SK-N-SH (cell line): ENCODE measurements at regions not wholly inside any gene's neighbourhood (a gene's known extent, or its start where the extent isn't known, plus 50 kb on each side); places are given as distances from the start of the nearest gene placed in this dataset.

ENCODE experiments used
- CTCF ChIA-PET: fragments of 300-600, 350-600 bp; formaldehyde crosslinking; extraction: SDS; loops from one replicate; lab custom pipeline; 2021; lab: Yijun Ruan, JAX
- POLR2A ChIA-PET: fragments of 350-600 bp; sonication (Branson Sonifier 250); formaldehyde crosslinking; extraction: SDS; loops from one replicate; lab custom pipeline; 2020; ENCODE audit warnings: antibody characterized with exemption, inconsistent platforms; lab: Yijun Ruan, JAX
- DNase-seq: peaks from one replicate; pipeline ENCODE4 v3.0.0; 2012
- H2AFZ ChIP-seq: fragments of 200-600 bp; sonication (generic); 2 replicates; pipeline ENCODE4 v1.8.1; 2016; ENCODE audit warnings: antibody characterized with exemption, mild to moderate bottlenecking, low read depth
- H3F3A ChIP-seq: fragments of 200-600 bp; sonication (generic); replicated peaks from 2 replicates; pipeline ENCODE3; 2016; ENCODE audit warnings: antibody characterized with exemption, mild to moderate bottlenecking; ENCODE audit not compliant: insufficient read depth
- H3K27ac ChIP-seq, 2 experiments: fragments of 200-500 bp in 1 of 2; fragments of 200-600 bp in 1 of 2; sonication (Bioruptor generic) in 1 of 2; sonication (generic), shearing (Covaris generic) in 1 of 2; 2 replicates each; pipeline versions ENCODE4 v1.5.1 to v1.6.1; 2014 to 2016; ENCODE audit warnings: low read depth in 2 of 2, inconsistent platforms in 1 of 2, low read length in 1 of 2, mild to moderate bottlenecking in 1 of 2, mixed read lengths in 1 of 2
- H3K27me3 ChIP-seq: fragments of 200-600 bp; sonication (generic), shearing (Covaris generic); 2 replicates; pipeline ENCODE4 v1.6.1; 2016; ENCODE audit warnings: mixed run types; ENCODE audit not compliant: insufficient read depth
- H3K36me3 ChIP-seq, 2 experiments: fragments of 200-500 bp in 1 of 2; fragments of 200-600 bp in 1 of 2; sonication (Bioruptor generic) in 1 of 2; sonication (generic) in 1 of 2; replicated peaks in 1 of 2; 2 replicates each; pipeline versions ENCODE3 to v1.5.1; 2014 to 2016; ENCODE audit warnings: low read length in 1 of 2, mild to moderate bottlenecking in 1 of 2; ENCODE audit not compliant: insufficient read depth in 2 of 2, control insufficient read depth in 1 of 2
- H3K4me1 ChIP-seq, 2 experiments: fragments of 200-500 bp in 1 of 2; fragments of 200-600 bp in 1 of 2; sonication (Bioruptor generic) in 1 of 2; sonication (generic), shearing (Covaris generic) in 1 of 2; 2 replicates each; pipeline versions ENCODE4 v1.5.1 to v1.6.1; 2014 to 2016; ENCODE audit warnings: low read depth in 1 of 2, low read length in 1 of 2, mixed run types in 1 of 2; ENCODE audit not compliant: insufficient read depth in 2 of 2, control insufficient read depth in 1 of 2
- H3K4me2 ChIP-seq: fragments of 200-600 bp; sonication (generic), shearing (Covaris generic); 2 replicates; pipeline ENCODE4 v1.6.1; 2017; ENCODE audit warnings: mixed run types
- H3K4me3 ChIP-seq, 2 experiments: fragments of 200-500 bp in 1 of 2; fragments of 200-600 bp in 1 of 2; sonication (Bioruptor generic) in 1 of 2; sonication (generic), shearing (Covaris generic) in 1 of 2; 2 replicates each; pipeline versions ENCODE4 v1.5.1 to v1.8.1; 2014 to 2016; ENCODE audit warnings: low read depth in 2 of 2, inconsistent platforms in 1 of 2, low read length in 1 of 2, mild to moderate bottlenecking in 1 of 2, mixed read lengths in 1 of 2, moderate library complexity in 1 of 2
- H3K79me2 ChIP-seq: fragments of 200-600 bp; sonication (generic); 2 replicates; pipeline ENCODE4 v1.8.1; 2017; ENCODE audit warnings: mild to moderate bottlenecking; ENCODE audit not compliant: insufficient read depth
- H3K9ac ChIP-seq: fragments of 200-600 bp; sonication (generic); 2 replicates; pipeline ENCODE4 v1.6.1; 2017; ENCODE audit warnings: mixed run types
- H3K9me2 ChIP-seq: fragments of 200-600 bp; sonication (generic); 2 replicates; pipeline ENCODE4 v1.6.1; 2017; ENCODE audit warnings: mixed run types
- H3K9me3 ChIP-seq: fragments of 200-600 bp; sonication (generic); 2 replicates; pipeline ENCODE4 v1.6.1; 2017; ENCODE audit warnings: mixed run types, mild to moderate bottlenecking, moderate library complexity
- H4K20me1 ChIP-seq: fragments of 200-600 bp; sonication (generic); 2 replicates; pipeline ENCODE4 v1.6.1; 2017; ENCODE audit warnings: mild to moderate bottlenecking, mixed run types; ENCODE audit not compliant: insufficient read depth
- FOSL2 ChIP-seq: IDR thresholded peaks from 2 replicates; pipeline ENCODE4 v1.4.0; 2012; ENCODE audit warnings: low read depth, mild to moderate bottlenecking, moderate library complexity, borderline replicate concordance
- FOXJ3 ChIP-seq: sonication (generic); formaldehyde crosslinking; IDR thresholded peaks from 2 replicates; pipeline ENCODE4 v1.5.1; 2020; ENCODE audit warnings: mild to moderate bottlenecking, missing genetic modification reagents
- FOXM1 ChIP-seq: IDR thresholded peaks from 2 replicates; pipeline ENCODE4 v1.4.0; 2012; ENCODE audit warnings: low read depth, mild to moderate bottlenecking
- GABPA ChIP-seq: IDR thresholded peaks from 2 replicates; pipeline ENCODE4 v1.4.0; 2012; ENCODE audit warnings: low read depth, mild to moderate bottlenecking
- GATA2 ChIP-seq: sonication (generic); formaldehyde crosslinking; IDR thresholded peaks from 2 replicates; pipeline ENCODE4 v1.5.0; 2020; ENCODE audit warnings: mild to moderate bottlenecking, missing genetic modification reagents
- JUND ChIP-seq: IDR thresholded peaks from 2 replicates; pipeline ENCODE4 v1.4.0; 2012
- NFIC ChIP-seq: IDR thresholded peaks from 2 replicates; pipeline ENCODE4 v1.4.0; 2012; ENCODE audit warnings: borderline replicate concordance
- NRF1 ChIP-seq: IDR thresholded peaks from 2 replicates; pipeline ENCODE4 v1.6.1; 2012; ENCODE audit warnings: low read depth, mild to moderate bottlenecking, low read length
- POLR2AphosphoS5 ChIP-seq: IDR thresholded peaks from 2 replicates; pipeline ENCODE4 v1.6.1; 2012; ENCODE audit warnings: low read depth, low read length
- RAD21 ChIP-seq: IDR thresholded peaks from 2 replicates; pipeline ENCODE4 v1.6.1; 2012; ENCODE audit warnings: mild to moderate bottlenecking, low read length
- SMC3 ChIP-seq: IDR thresholded peaks from 2 replicates; pipeline ENCODE4 v1.6.1; 2012; ENCODE audit warnings: low read depth, low read length, improper control_type of control experiment
- TAF1 ChIP-seq: IDR thresholded peaks from 2 replicates; pipeline ENCODE4 v1.6.1; 2012; ENCODE audit warnings: low read depth, mild to moderate bottlenecking, low read length, moderate library complexity, borderline replicate concordance
- TCF12 ChIP-seq: IDR thresholded peaks from 2 replicates; pipeline ENCODE4 v1.4.0; 2012
- TEAD4 ChIP-seq: IDR thresholded peaks from 2 replicates; pipeline ENCODE4 v1.4.0; 2012; ENCODE audit warnings: mild to moderate bottlenecking, borderline replicate concordance; ENCODE audit not compliant: insufficient read depth
- YY1 ChIP-seq: IDR thresholded peaks from 2 replicates; pipeline ENCODE4 v1.4.0; 2012; ENCODE audit warnings: low read depth, mild to moderate bottlenecking
- whole genome bisulfite sequencing: methylation state at CpG from one replicate; pipeline ENCODE4 v1.1.6; 2017; ENCODE audit warnings: low lambda C conversion rate; 5-methylcytosine and 5-hydroxymethylcytosine counted together
- TF ChIP-seq, protein P1 (sequence below): IDR thresholded peaks from 2 replicates; pipeline ENCODE4 v1.4.0; 2012; ENCODE audit warnings: low read depth, borderline replicate concordance
- TF ChIP-seq, protein P2 (sequence below): IDR thresholded peaks from 2 replicates; pipeline ENCODE4 v1.4.0; 2012; ENCODE audit warnings: low read depth, borderline replicate concordance
- TF ChIP-seq, protein P3 (sequence below): IDR thresholded peaks from 2 replicates; pipeline ENCODE4 v1.4.0; 2012; ENCODE audit warnings: low read depth
- TF ChIP-seq, protein P4 (sequence below): IDR thresholded peaks from 2 replicates; pipeline ENCODE4; 2012

DNA sequence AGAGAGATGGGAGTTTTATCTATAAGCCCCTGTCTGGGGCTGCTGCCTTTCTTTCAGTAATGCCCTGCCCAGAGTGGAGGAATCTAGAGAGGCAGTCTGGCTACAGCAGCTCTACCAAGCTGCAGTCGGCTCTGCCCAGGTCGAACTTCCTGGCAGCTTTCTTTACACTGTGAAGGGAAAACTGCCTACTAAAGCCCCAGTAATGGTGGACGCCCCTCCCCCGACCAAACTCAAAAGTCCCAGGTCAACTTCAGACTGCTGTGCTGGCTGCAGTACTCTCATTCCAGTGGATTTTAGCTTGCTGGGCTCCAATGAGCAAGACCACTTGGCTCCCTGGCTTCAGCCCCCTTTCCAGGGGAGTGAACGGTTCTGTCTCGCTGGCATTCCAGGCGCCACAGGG, 65.9 kb upstream of the RARB start:
- H3F3A ChIP-seq: no peaks in the 10 kb centered on the region
- WGBS: 64% methylated on average over 5 of the region's 7 CpGs
- no peak overlapping the region for H3K4me2 ChIP-seq
- CTCF ChIA-PET: interaction anchor here (1.0 kb wide), 1 partner anchor 14 kb away, joined by 3 read pairs; no protein-coding TSS in a partner anchor
- no peak overlapping the region for H3K9ac ChIP-seq
- POLR2A ChIA-PET: no interaction called here
- H3K79me2 ChIP-seq: no peaks in the 10 kb centered on the region
- no peaks in the 10 kb centered on the region for H3K36me3 ChIP-seq
- no peaks in the 10 kb centered on the region for H3K9me2 ChIP-seq
- no peaks in the 10 kb centered on the region for H3K27me3 ChIP-seq
- no peak overlapping the region for H2AFZ ChIP-seq
- no peaks in the 10 kb centered on the region for H3K9me3 ChIP-seq
- no peak for TF ChIP-seq RAD21
- no peak for TF ChIP-seq YY1
- TF ChIP-seq, protein P1, sequence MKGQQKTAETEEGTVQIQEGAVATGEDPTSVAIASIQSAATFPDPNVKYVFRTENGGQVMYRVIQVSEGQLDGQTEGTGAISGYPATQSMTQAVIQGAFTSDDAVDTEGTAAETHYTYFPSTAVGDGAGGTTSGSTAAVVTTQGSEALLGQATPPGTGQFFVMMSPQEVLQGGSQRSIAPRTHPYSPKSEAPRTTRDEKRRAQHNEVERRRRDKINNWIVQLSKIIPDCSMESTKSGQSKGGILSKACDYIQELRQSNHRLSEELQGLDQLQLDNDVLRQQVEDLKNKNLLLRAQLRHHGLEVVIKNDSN: no peak
- no peak for TF ChIP-seq JUND
- TF ChIP-seq TEAD4: no peak
- no peak for TF ChIP-seq POLR2AphosphoS5
- TF ChIP-seq, protein P2, sequence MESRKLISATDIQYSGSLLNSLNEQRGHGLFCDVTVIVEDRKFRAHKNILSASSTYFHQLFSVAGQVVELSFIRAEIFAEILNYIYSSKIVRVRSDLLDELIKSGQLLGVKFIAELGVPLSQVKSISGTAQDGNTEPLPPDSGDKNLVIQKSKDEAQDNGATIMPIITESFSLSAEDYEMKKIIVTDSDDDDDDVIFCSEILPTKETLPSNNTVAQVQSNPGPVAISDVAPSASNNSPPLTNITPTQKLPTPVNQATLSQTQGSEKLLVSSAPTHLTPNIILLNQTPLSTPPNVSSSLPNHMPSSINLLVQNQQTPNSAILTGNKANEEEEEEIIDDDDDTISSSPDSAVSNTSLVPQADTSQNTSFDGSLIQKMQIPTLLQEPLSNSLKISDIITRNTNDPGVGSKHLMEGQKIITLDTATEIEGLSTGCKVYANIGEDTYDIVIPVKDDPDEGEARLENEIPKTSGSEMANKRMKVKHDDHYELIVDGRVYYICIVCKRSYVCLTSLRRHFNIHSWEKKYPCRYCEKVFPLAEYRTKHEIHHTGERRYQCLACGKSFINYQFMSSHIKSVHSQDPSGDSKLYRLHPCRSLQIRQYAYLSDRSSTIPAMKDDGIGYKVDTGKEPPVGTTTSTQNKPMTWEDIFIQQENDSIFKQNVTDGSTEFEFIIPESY: no peak
- TF ChIP-seq, protein P3, sequence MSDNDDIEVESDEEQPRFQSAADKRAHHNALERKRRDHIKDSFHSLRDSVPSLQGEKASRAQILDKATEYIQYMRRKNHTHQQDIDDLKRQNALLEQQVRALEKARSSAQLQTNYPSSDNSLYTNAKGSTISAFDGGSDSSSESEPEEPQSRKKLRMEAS: no peak
- TF ChIP-seq GATA2 (CRISPR knock-in tag): no peak
- no peak for TF ChIP-seq NFIC
- TF ChIP-seq GABPA: no peak
- TF ChIP-seq, protein P4, sequence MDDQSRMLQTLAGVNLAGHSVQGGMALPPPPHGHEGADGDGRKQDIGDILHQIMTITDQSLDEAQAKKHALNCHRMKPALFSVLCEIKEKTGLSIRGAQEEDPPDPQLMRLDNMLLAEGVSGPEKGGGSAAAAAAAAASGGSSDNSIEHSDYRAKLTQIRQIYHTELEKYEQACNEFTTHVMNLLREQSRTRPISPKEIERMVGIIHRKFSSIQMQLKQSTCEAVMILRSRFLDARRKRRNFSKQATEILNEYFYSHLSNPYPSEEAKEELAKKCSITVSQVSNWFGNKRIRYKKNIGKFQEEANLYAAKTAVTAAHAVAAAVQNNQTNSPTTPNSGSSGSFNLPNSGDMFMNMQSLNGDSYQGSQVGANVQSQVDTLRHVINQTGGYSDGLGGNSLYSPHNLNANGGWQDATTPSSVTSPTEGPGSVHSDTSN: no peak
- TF ChIP-seq SMC3: no peak
- TF ChIP-seq FOXJ3: no peak
- TF ChIP-seq FOSL2: no peak
- TF ChIP-seq FOXM1: no peak
- no peak for TF ChIP-seq TAF1
- TF ChIP-seq TCF12: no peak
- no peak for TF ChIP-seq NRF1
- TF ChIP-seq, all 33 proteins: peak for 0
- H3K27ac ChIP-seq: no peak overlapping the region
- no peak overlapping the region for H3K4me3 ChIP-seq
- no peak for DNase-seq
- H4K20me1 ChIP-seq: no peaks in the 10 kb centered on the region
- no peaks in the 10 kb centered on the region for H3K4me1 ChIP-seq
